WTC11 (cell line): ENCODE measurements at regions not wholly inside any gene's neighbourhood (a gene's known extent, or its start where the extent isn't known, plus 50 kb on each side); places are given as distances from the start of the nearest gene placed in this dataset.

Experiments used
- ATAC-seq: fragments of 200-7000 bp; cut with Tn5 transposase; 2 replicates; pipeline ENCODE4 v1.10.0; 2021; ENCODE audit warnings: mild to moderate bottlenecking, moderate library complexity
- CTCF ChIA-PET: fragments of 300-600 bp; sonication (Branson Sonifier 250); formaldehyde crosslinking; loops from one replicate; lab custom pipeline; 2021; ENCODE audit warnings: antibody characterized with exemption; lab: Charles Lee
- POLR2A ChIA-PET: fragments of 350-600 bp; sonication (Branson Sonifier 250); formaldehyde crosslinking; loops from one replicate; lab custom pipeline; 2021; ENCODE audit warnings: antibody characterized with exemption; lab: Charles Lee
- DNase-seq: peaks from one replicate; pipeline ENCODE4 v3.0.0; 2021; ENCODE audit warnings: low spot score
- H3K27ac Mint-ChIP-seq: 2 replicates; pipeline ENCODE4 v1.8.0; 2021; ENCODE audit warnings: mixed read lengths
- H3K27me3 Mint-ChIP-seq: 2 replicates; pipeline ENCODE4 v1.8.0; 2021; ENCODE audit warnings: low read depth, mild to moderate bottlenecking, moderate library complexity, mixed read lengths
- H3K36me3 Mint-ChIP-seq: 2 replicates; pipeline ENCODE4 v1.8.0; 2021; ENCODE audit warnings: mixed read lengths
- H3K4me1 Mint-ChIP-seq: 2 replicates; pipeline ENCODE4 v1.8.0; 2022; ENCODE audit warnings: mixed read lengths
- H3K4me3 Mint-ChIP-seq: 2 replicates; pipeline ENCODE4 v1.8.0; 2021; ENCODE audit warnings: mild to moderate bottlenecking, moderate library complexity, mixed read lengths
- H3K9me3 Mint-ChIP-seq: 2 replicates; pipeline ENCODE4 v1.8.0; 2021; ENCODE audit warnings: mixed read lengths
- ATF1 ChIP-seq: sonication (generic); formaldehyde crosslinking; IDR thresholded peaks from 2 replicates; pipeline ENCODE4 v1.8.1; 2023; ENCODE audit warnings: mild to moderate bottlenecking, moderate library complexity, missing genetic modification reagents
- ELF4 ChIP-seq: sonication (generic); formaldehyde crosslinking; IDR thresholded peaks from 2 replicates; pipeline ENCODE4 v1.8.1; 2022; ENCODE audit warnings: low read depth, mild to moderate bottlenecking, moderate library complexity, missing genetic modification reagents
- GABPB1 ChIP-seq: sonication (generic); formaldehyde crosslinking; IDR thresholded peaks from 2 replicates; pipeline ENCODE4 v1.8.1; 2023; ENCODE audit warnings: mild to moderate bottlenecking, missing genetic modification reagents
- IRF2 ChIP-seq: sonication (generic); formaldehyde crosslinking; IDR thresholded peaks from 2 replicates; pipeline ENCODE4 v1.8.0; 2022; ENCODE audit warnings: low read depth, missing genetic modification reagents, borderline replicate concordance
- MYBL2 ChIP-seq: sonication (generic); formaldehyde crosslinking; IDR thresholded peaks from 2 replicates; pipeline ENCODE4 v1.8.1; 2023; ENCODE audit warnings: mild to moderate bottlenecking, moderate library complexity, missing genetic modification reagents
- RELA ChIP-seq: sonication (generic); formaldehyde crosslinking; IDR thresholded peaks from 2 replicates; pipeline ENCODE4 v1.8.1; 2022; ENCODE audit warnings: missing genetic modification reagents, mild to moderate bottlenecking, borderline replicate concordance
- ZNF121 ChIP-seq: sonication (generic); formaldehyde crosslinking; IDR thresholded peaks from 2 replicates; pipeline ENCODE4 v1.8.0; 2023; ENCODE audit warnings: missing genetic modification reagents
- ZNF219 ChIP-seq: sonication (generic); formaldehyde crosslinking; IDR thresholded peaks from 2 replicates; pipeline ENCODE4 v1.8.0; 2023; ENCODE audit warnings: missing genetic modification reagents, mild to moderate bottlenecking, borderline replicate concordance
- TF ChIP-seq, protein P1 (sequence below): sonication (generic); formaldehyde crosslinking; IDR thresholded peaks from 2 replicates; pipeline ENCODE4 v1.8.1; 2023; ENCODE audit warnings: mild to moderate bottlenecking, missing genetic modification reagents
- TF ChIP-seq, protein P2 (sequence below): sonication (generic); formaldehyde crosslinking; IDR thresholded peaks from 2 replicates; pipeline ENCODE4 v1.8.1; 2022; ENCODE audit warnings: mild to moderate bottlenecking, moderate library complexity, missing genetic modification reagents
- TF ChIP-seq, protein P3 (sequence below): fragments of 250-450 bp; sonication (Bioruptor Pico); IDR thresholded peaks from 2 replicates; pipeline ENCODE4 v1.9.0; 2021; ENCODE audit warnings: mild to moderate bottlenecking
- TF ChIP-seq, protein P4 (sequence below): sonication (generic); formaldehyde crosslinking; IDR thresholded peaks from 2 replicates; pipeline ENCODE4 v1.8.1; 2023; ENCODE audit warnings: mild to moderate bottlenecking, moderate library complexity, missing genetic modification reagents
- TF ChIP-seq, protein P5 (sequence below): fragments of 250-450 bp; sonication (Bioruptor Pico); IDR thresholded peaks from 2 replicates; pipeline ENCODE4 v1.9.0; 2021; ENCODE audit warnings: mild to moderate bottlenecking, borderline replicate concordance
- TF ChIP-seq, protein P6 (sequence below): sonication (generic); formaldehyde crosslinking; conservative IDR thresholded peaks from 2 replicates; pipeline ENCODE4 v1.8.1; 2023; ENCODE audit warnings: mild to moderate bottlenecking, low read depth, missing genetic modification reagents, moderate library complexity

DNA sequence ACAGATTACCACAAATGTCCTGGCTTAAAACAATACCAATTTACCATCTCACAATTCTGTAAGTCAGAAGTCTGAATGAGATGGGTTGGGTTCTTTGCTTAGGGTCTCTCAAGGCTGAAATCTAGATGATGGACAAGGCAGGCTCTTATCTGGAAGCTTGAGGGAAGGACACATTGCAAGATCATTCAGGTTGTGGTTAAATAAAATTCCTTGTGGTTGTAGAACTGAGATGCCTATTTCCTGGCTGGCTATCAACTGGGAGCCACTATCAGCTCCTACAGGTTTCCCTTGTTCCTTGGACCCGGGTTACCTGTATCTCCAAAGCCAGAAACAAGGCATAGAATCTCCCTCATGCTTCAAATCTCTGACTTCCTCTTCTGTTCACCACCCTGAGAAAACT, 148.4 kb downstream of the MDFIC start:
- Mint-ChIP-seq H3K27ac (no peak overlapping the region), H3K27me3 (no peaks in the 10 kb centered on the region), H3K9me3 (no peaks in the 10 kb centered on the region), H3K36me3 (no peaks in the 10 kb centered on the region), H3K4me1 (no peaks in the 10 kb centered on the region), H3K4me3 (no peak overlapping the region)
- TF ChIP-seq ATF1 (CRISPR knock-in tag) (no peak), RELA (CRISPR knock-in tag) (no peak), GABPB1 (CRISPR knock-in tag) (no peak), ZNF219 (no peak), ZNF121 (CRISPR knock-in tag) (no peak), ELF4 (CRISPR knock-in tag) (no peak), IRF2 (no peak), MYBL2 (CRISPR knock-in tag) (no peak)
- TF ChIP-seq, protein P1, sequence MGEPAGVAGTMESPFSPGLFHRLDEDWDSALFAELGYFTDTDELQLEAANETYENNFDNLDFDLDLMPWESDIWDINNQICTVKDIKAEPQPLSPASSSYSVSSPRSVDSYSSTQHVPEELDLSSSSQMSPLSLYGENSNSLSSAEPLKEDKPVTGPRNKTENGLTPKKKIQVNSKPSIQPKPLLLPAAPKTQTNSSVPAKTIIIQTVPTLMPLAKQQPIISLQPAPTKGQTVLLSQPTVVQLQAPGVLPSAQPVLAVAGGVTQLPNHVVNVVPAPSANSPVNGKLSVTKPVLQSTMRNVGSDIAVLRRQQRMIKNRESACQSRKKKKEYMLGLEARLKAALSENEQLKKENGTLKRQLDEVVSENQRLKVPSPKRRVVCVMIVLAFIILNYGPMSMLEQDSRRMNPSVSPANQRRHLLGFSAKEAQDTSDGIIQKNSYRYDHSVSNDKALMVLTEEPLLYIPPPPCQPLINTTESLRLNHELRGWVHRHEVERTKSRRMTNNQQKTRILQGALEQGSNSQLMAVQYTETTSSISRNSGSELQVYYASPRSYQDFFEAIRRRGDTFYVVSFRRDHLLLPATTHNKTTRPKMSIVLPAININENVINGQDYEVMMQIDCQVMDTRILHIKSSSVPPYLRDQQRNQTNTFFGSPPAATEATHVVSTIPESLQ (CRISPR knock-in tag), result no peak
- TF ChIP-seq, protein P2, sequence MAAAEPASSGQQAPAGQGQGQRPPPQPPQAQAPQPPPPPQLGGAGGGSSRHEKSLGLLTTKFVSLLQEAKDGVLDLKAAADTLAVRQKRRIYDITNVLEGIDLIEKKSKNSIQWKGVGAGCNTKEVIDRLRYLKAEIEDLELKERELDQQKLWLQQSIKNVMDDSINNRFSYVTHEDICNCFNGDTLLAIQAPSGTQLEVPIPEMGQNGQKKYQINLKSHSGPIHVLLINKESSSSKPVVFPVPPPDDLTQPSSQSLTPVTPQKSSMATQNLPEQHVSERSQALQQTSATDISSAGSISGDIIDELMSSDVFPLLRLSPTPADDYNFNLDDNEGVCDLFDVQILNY, result no peak
- TF ChIP-seq, protein P3, sequence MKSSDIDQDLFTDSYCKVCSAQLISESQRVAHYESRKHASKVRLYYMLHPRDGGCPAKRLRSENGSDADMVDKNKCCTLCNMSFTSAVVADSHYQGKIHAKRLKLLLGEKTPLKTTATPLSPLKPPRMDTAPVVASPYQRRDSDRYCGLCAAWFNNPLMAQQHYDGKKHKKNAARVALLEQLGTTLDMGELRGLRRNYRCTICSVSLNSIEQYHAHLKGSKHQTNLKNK (CRISPR knock-in tag), result no peak
- TF ChIP-seq, protein P4, sequence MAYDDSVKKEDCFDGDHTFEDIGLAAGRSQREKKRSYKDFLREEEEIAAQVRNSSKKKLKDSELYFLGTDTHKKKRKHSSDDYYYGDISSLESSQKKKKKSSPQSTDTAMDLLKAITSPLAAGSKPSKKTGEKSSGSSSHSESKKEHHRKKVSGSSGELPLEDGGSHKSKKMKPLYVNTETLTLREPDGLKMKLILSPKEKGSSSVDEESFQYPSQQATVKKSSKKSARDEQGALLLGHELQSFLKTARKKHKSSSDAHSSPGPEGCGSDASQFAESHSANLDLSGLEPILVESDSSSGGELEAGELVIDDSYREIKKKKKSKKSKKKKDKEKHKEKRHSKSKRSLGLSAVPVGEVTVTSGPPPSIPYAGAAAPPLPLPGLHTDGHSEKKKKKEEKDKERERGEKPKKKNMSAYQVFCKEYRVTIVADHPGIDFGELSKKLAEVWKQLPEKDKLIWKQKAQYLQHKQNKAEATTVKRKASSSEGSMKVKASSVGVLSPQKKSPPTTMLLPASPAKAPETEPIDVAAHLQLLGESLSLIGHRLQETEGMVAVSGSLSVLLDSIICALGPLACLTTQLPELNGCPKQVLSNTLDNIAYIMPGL (CRISPR knock-in tag), result no peak
- TF ChIP-seq, protein P5, sequence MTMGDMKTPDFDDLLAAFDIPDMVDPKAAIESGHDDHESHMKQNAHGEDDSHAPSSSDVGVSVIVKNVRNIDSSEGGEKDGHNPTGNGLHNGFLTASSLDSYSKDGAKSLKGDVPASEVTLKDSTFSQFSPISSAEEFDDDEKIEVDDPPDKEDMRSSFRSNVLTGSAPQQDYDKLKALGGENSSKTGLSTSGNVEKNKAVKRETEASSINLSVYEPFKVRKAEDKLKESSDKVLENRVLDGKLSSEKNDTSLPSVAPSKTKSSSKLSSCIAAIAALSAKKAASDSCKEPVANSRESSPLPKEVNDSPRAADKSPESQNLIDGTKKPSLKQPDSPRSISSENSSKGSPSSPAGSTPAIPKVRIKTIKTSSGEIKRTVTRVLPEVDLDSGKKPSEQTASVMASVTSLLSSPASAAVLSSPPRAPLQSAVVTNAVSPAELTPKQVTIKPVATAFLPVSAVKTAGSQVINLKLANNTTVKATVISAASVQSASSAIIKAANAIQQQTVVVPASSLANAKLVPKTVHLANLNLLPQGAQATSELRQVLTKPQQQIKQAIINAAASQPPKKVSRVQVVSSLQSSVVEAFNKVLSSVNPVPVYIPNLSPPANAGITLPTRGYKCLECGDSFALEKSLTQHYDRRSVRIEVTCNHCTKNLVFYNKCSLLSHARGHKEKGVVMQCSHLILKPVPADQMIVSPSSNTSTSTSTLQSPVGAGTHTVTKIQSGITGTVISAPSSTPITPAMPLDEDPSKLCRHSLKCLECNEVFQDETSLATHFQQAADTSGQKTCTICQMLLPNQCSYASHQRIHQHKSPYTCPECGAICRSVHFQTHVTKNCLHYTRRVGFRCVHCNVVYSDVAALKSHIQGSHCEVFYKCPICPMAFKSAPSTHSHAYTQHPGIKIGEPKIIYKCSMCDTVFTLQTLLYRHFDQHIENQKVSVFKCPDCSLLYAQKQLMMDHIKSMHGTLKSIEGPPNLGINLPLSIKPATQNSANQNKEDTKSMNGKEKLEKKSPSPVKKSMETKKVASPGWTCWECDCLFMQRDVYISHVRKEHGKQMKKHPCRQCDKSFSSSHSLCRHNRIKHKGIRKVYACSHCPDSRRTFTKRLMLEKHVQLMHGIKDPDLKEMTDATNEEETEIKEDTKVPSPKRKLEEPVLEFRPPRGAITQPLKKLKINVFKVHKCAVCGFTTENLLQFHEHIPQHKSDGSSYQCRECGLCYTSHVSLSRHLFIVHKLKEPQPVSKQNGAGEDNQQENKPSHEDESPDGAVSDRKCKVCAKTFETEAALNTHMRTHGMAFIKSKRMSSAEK, result no peak
- TF ChIP-seq, protein P6, sequence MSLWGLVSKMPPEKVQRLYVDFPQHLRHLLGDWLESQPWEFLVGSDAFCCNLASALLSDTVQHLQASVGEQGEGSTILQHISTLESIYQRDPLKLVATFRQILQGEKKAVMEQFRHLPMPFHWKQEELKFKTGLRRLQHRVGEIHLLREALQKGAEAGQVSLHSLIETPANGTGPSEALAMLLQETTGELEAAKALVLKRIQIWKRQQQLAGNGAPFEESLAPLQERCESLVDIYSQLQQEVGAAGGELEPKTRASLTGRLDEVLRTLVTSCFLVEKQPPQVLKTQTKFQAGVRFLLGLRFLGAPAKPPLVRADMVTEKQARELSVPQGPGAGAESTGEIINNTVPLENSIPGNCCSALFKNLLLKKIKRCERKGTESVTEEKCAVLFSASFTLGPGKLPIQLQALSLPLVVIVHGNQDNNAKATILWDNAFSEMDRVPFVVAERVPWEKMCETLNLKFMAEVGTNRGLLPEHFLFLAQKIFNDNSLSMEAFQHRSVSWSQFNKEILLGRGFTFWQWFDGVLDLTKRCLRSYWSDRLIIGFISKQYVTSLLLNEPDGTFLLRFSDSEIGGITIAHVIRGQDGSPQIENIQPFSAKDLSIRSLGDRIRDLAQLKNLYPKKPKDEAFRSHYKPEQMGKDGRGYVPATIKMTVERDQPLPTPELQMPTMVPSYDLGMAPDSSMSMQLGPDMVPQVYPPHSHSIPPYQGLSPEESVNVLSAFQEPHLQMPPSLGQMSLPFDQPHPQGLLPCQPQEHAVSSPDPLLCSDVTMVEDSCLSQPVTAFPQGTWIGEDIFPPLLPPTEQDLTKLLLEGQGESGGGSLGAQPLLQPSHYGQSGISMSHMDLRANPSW (CRISPR knock-in tag), result no peak
- ATAC-seq, result no peak
- DNase-seq, result no peak
- ChIA-PET POLR2A (no interaction called here), CTCF (no interaction called here)
